ENCODE measurements at regions not wholly inside any gene's neighbourhood (a gene's known extent, or its start where the extent isn't known, plus 50 kb on each side); places are given as distances from the start of the nearest gene placed in this dataset.

DNA sequence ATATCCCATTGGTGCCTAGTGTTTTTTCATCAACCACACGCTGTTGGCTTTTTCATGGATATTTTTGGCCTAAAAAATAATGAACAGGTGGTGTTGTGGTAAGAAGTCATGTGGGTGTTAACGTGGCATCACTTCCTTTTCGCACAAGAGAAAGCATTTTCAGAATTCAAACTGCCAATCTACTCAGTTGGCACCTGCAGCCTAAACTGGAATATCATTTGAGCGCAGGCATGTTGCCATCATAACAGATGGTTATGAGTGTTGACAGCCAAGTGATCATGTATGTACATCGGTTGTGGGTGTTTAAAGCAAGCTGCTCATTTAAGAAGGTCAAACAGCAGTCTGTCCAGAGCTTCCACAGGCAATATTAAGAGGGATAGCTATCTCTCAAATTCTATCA is 1963.0 kb downstream of the NCAM2 start:
- TF ChIP-seq, protein P1, sequence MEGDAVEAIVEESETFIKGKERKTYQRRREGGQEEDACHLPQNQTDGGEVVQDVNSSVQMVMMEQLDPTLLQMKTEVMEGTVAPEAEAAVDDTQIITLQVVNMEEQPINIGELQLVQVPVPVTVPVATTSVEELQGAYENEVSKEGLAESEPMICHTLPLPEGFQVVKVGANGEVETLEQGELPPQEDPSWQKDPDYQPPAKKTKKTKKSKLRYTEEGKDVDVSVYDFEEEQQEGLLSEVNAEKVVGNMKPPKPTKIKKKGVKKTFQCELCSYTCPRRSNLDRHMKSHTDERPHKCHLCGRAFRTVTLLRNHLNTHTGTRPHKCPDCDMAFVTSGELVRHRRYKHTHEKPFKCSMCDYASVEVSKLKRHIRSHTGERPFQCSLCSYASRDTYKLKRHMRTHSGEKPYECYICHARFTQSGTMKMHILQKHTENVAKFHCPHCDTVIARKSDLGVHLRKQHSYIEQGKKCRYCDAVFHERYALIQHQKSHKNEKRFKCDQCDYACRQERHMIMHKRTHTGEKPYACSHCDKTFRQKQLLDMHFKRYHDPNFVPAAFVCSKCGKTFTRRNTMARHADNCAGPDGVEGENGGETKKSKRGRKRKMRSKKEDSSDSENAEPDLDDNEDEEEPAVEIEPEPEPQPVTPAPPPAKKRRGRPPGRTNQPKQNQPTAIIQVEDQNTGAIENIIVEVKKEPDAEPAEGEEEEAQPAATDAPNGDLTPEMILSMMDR (IDR thresholded peaks at IDR 0.05) = no peak
- TF ChIP-seq ZFX (IDR thresholded peaks at IDR 0.05; ENCODE audit: borderline replicate concordance) = no peak

Measured in 22Rv1 (cell line).